Hepatocyte (in vitro differentiated cells): ENCODE measurements at regions not wholly inside any gene's neighbourhood (a gene's known extent, or its start where the extent isn't known, plus 50 kb on each side); places are given as distances from the start of the nearest gene placed in this dataset.
A peak's percentile ranks its signal among the peaks of the same experiment; 100 is the strongest.

Experiments
- DNase-seq: peaks from one replicate; pipeline ENCODE4 v3.0.0-alpha.2; 2016; ENCODE audit warnings: low spot score
- H2AFZ ChIP-seq: fragments of 200-600 bp; sonication (generic); 2 replicates; pipeline ENCODE4 v1.6.0; 2016; ENCODE audit warnings: antibody characterized with exemption, mild to moderate bottlenecking
- H3K27ac ChIP-seq: fragments of 200-600 bp; sonication (generic); 2 replicates; pipeline ENCODE4 v1.5.1; 2016; ENCODE audit warnings: mild to moderate bottlenecking
- H3K27me3 ChIP-seq: fragments of 200-600 bp; sonication (generic); 2 replicates; pipeline ENCODE4 v1.6.1; 2016
- H3K36me3 ChIP-seq: fragments of 200-600 bp; sonication (generic); replicated peaks from 2 replicates; pipeline ENCODE4 v1.5.1; 2016; ENCODE audit warnings: low read depth; ENCODE audit not compliant: insufficient read depth
- H3K4me1 ChIP-seq: fragments of 200-600 bp; sonication (generic); 2 replicates; pipeline ENCODE4 v1.5.1; 2016; ENCODE audit warnings: mild to moderate bottlenecking, moderate library complexity; ENCODE audit not compliant: insufficient read depth
- H3K4me2 ChIP-seq: fragments of 200-600 bp; sonication (generic); 2 replicates; pipeline ENCODE4 v1.6.0; 2016
- H3K4me3 ChIP-seq: fragments of 200-600 bp; sonication (generic); 2 replicates; pipeline ENCODE4 v1.5.1; 2016; ENCODE audit warnings: mild to moderate bottlenecking
- H3K79me2 ChIP-seq: fragments of 200-600 bp; sonication (generic); 2 replicates; pipeline ENCODE4 v1.6.0; 2017; ENCODE audit warnings: mild to moderate bottlenecking
- H3K9me2 ChIP-seq: fragments of 200-600 bp; sonication (generic); replicated peaks from 2 replicates; pipeline ENCODE4 v1.6.0; 2017; ENCODE audit warnings: mild to moderate bottlenecking; ENCODE audit not compliant: insufficient read depth
- H3K9me3 ChIP-seq: fragments of 200-600 bp; sonication (generic); 2 replicates; pipeline ENCODE4 v1.5.1; 2016; ENCODE audit warnings: low read depth, mild to moderate bottlenecking
- H4K20me1 ChIP-seq: fragments of 200-600 bp; sonication (generic); 2 replicates; pipeline ENCODE4 v1.6.0; 2016; ENCODE audit warnings: mild to moderate bottlenecking; ENCODE audit not compliant: insufficient read depth, poor library complexity, severe bottlenecking
- CTCF ChIP-seq: fragments of 200-600 bp; sonication (generic); IDR thresholded peaks from 2 replicates; pipeline ENCODE4 v1.5.1; 2016; ENCODE audit warnings: antibody characterized with exemption, mild to moderate bottlenecking; ENCODE audit not compliant: poor library complexity
- EZH2 ChIP-seq: fragments of 200-600 bp; sonication (generic); IDR thresholded peaks from 2 replicates; pipeline ENCODE4 v1.6.1; 2016; ENCODE audit warnings: antibody characterized with exemption, mild to moderate bottlenecking, borderline replicate concordance
- EZH2phosphoT487 ChIP-seq: fragments of 200-600 bp; sonication (generic); IDR thresholded peaks from one replicate; pipeline ENCODE4 v1.6.1; 2018; ENCODE audit warnings: antibody characterized with exemption, mild to moderate bottlenecking, low read depth, moderate library complexity; ENCODE audit not compliant: unreplicated experiment, severe bottlenecking
- WGBS: methylation state at CpG from one replicate; pipeline ENCODE4 v1.1.6; 2016; ENCODE audit warnings: low lambda C conversion rate; ENCODE audit errors: missing lambda C conversion rate; 5-methylcytosine and 5-hydroxymethylcytosine counted together

- Histone ChIP-seq H3K27me3 (no peaks in the 10 kb centered on the region), H3K4me3 (no peak overlapping the region), H3K4me2 (peak overlapping the region; percentile 58), H3K9me3 (no peaks in the 10 kb centered on the region), H3K36me3 (no peaks in the 10 kb centered on the region), H3K4me1 (peaks cover 13% of the 10 kb centered on the region), H3K79me2 (no peaks in the 10 kb centered on the region), H2AFZ (peak overlapping the region; percentile 9), H3K9me2 (no peaks in the 10 kb centered on the region), H4K20me1 (no peaks in the 10 kb centered on the region), H3K27ac (peak overlapping the region; percentile 78)
- TF ChIP-seq EZH2phosphoT487 (no peak), CTCF (peak; percentile 61)
- DNase-seq, result peak; percentile 84
- WGBS, result 55% methylated on average over 13 of the region's 13 CpGs
Observed at GRCh38 chr10:78657163-78657861, 411.5 kb upstream of the ZMIZ1 start.

GRCh38 chr10:78657862-78658165 lies 411.0 kb upstream of the ZMIZ1 start:
- no peak for TF ChIP-seq EZH2
- TF ChIP-seq CTCF, result no peak
- no peak for TF ChIP-seq EZH2phosphoT487
- H3K4me3 ChIP-seq, result no peak overlapping the region
- DNase-seq, result no peak
- H3K4me2 ChIP-seq, result no peak overlapping the region
- H3K27me3 ChIP-seq, result no peaks in the 10 kb centered on the region
- H4K20me1 ChIP-seq, result no peaks in the 10 kb centered on the region
- H3K36me3 ChIP-seq, result no peaks in the 10 kb centered on the region
- H3K79me2 ChIP-seq, result no peaks in the 10 kb centered on the region
- H3K9me3 ChIP-seq, result no peaks in the 10 kb centered on the region
- peaks cover 13% of the 10 kb centered on the region for H3K4me1 ChIP-seq
- H3K27ac ChIP-seq, result no peak overlapping the region
- H2AFZ ChIP-seq, result no peak overlapping the region
- H3K9me2 ChIP-seq, result no peaks in the 10 kb centered on the region
- 80% methylated on average over 1 of the region's 1 CpG for WGBS

GRCh38 chr10:78658645-78659597 lies 409.8 kb upstream of the ZMIZ1 start:
- Histone ChIP-seq H3K4me1 (peaks cover 13% of the 10 kb centered on the region), H3K79me2 (no peaks in the 10 kb centered on the region), H4K20me1 (no peaks in the 10 kb centered on the region), H2AFZ (no peak overlapping the region), H3K27ac (no peak overlapping the region), H3K27me3 (no peaks in the 10 kb centered on the region), H3K4me3 (no peak overlapping the region), H3K36me3 (no peaks in the 10 kb centered on the region), H3K4me2 (no peak overlapping the region), H3K9me2 (no peaks in the 10 kb centered on the region), H3K9me3 (no peaks in the 10 kb centered on the region)
- DNase-seq, result no peak
- TF ChIP-seq EZH2, result no peak
- no peak for TF ChIP-seq CTCF
- TF ChIP-seq EZH2phosphoT487, result no peak
- WGBS, result 90% methylated on average over 8 of the region's 8 CpGs
